ENCODE measurements at regions not wholly inside any gene's neighbourhood (a gene's known extent, or its start where the extent isn't known, plus 50 kb on each side); places are given as distances from the start of the nearest gene placed in this dataset.

GRCh38 chr15:70486451-70487386 is 276.6 kb downstream of the UACA start:
- TF ChIP-seq CTCF (conservative IDR thresholded peaks at IDR 0.05; ENCODE audit: low read depth, low read length) (no peak), EZH2 (IDR thresholded peaks at IDR 0.05; ENCODE audit: borderline replicate concordance, low read depth, low read length, poor library complexity, severe bottlenecking) (no peak)

All from A673 (cell line).